SK-N-SH (cell line): ENCODE measurements at regions not wholly inside any gene's neighbourhood (a gene's known extent, or its start where the extent isn't known, plus 50 kb on each side); places are given as distances from the start of the nearest gene placed in this dataset.

Source experiments
- CTCF ChIA-PET: fragments of 300-600, 350-600 bp; formaldehyde crosslinking; extraction: SDS; loops from one replicate; lab custom pipeline; 2021; lab: Yijun Ruan, JAX
- POLR2A ChIA-PET: fragments of 350-600 bp; sonication (Branson Sonifier 250); formaldehyde crosslinking; extraction: SDS; loops from one replicate; lab custom pipeline; 2020; ENCODE audit warnings: antibody characterized with exemption, inconsistent platforms; lab: Yijun Ruan, JAX
- DNase-seq: peaks from one replicate; pipeline ENCODE4 v3.0.0; 2012
- H2AFZ ChIP-seq: fragments of 200-600 bp; sonication (generic); 2 replicates; pipeline ENCODE4 v1.8.1; 2016; ENCODE audit warnings: antibody characterized with exemption, mild to moderate bottlenecking, low read depth
- H3F3A ChIP-seq: fragments of 200-600 bp; sonication (generic); replicated peaks from 2 replicates; pipeline ENCODE3; 2016; ENCODE audit warnings: antibody characterized with exemption, mild to moderate bottlenecking; ENCODE audit not compliant: insufficient read depth
- H3K27ac ChIP-seq, 2 experiments: fragments of 200-500 bp in 1 of 2; fragments of 200-600 bp in 1 of 2; sonication (Bioruptor generic) in 1 of 2; sonication (generic), shearing (Covaris generic) in 1 of 2; 2 replicates each; pipeline versions ENCODE4 v1.5.1 to v1.6.1; 2014 to 2016; ENCODE audit warnings: low read depth in 2 of 2, inconsistent platforms in 1 of 2, low read length in 1 of 2, mild to moderate bottlenecking in 1 of 2, mixed read lengths in 1 of 2
- H3K27me3 ChIP-seq: fragments of 200-600 bp; sonication (generic), shearing (Covaris generic); 2 replicates; pipeline ENCODE4 v1.6.1; 2016; ENCODE audit warnings: mixed run types; ENCODE audit not compliant: insufficient read depth
- H3K36me3 ChIP-seq, 2 experiments: fragments of 200-500 bp in 1 of 2; fragments of 200-600 bp in 1 of 2; sonication (Bioruptor generic) in 1 of 2; sonication (generic) in 1 of 2; replicated peaks in 1 of 2; 2 replicates each; pipeline versions ENCODE3 to v1.5.1; 2014 to 2016; ENCODE audit warnings: low read length in 1 of 2, mild to moderate bottlenecking in 1 of 2; ENCODE audit not compliant: insufficient read depth in 2 of 2, control insufficient read depth in 1 of 2
- H3K4me1 ChIP-seq, 2 experiments: fragments of 200-500 bp in 1 of 2; fragments of 200-600 bp in 1 of 2; sonication (Bioruptor generic) in 1 of 2; sonication (generic), shearing (Covaris generic) in 1 of 2; 2 replicates each; pipeline versions ENCODE4 v1.5.1 to v1.6.1; 2014 to 2016; ENCODE audit warnings: low read depth in 1 of 2, low read length in 1 of 2, mixed run types in 1 of 2; ENCODE audit not compliant: insufficient read depth in 2 of 2, control insufficient read depth in 1 of 2
- H3K4me2 ChIP-seq: fragments of 200-600 bp; sonication (generic), shearing (Covaris generic); 2 replicates; pipeline ENCODE4 v1.6.1; 2017; ENCODE audit warnings: mixed run types
- H3K4me3 ChIP-seq, 2 experiments: fragments of 200-500 bp in 1 of 2; fragments of 200-600 bp in 1 of 2; sonication (Bioruptor generic) in 1 of 2; sonication (generic), shearing (Covaris generic) in 1 of 2; 2 replicates each; pipeline versions ENCODE4 v1.5.1 to v1.8.1; 2014 to 2016; ENCODE audit warnings: low read depth in 2 of 2, inconsistent platforms in 1 of 2, low read length in 1 of 2, mild to moderate bottlenecking in 1 of 2, mixed read lengths in 1 of 2, moderate library complexity in 1 of 2
- H3K79me2 ChIP-seq: fragments of 200-600 bp; sonication (generic); 2 replicates; pipeline ENCODE4 v1.8.1; 2017; ENCODE audit warnings: mild to moderate bottlenecking; ENCODE audit not compliant: insufficient read depth
- H3K9ac ChIP-seq: fragments of 200-600 bp; sonication (generic); 2 replicates; pipeline ENCODE4 v1.6.1; 2017; ENCODE audit warnings: mixed run types
- H3K9me2 ChIP-seq: fragments of 200-600 bp; sonication (generic); 2 replicates; pipeline ENCODE4 v1.6.1; 2017; ENCODE audit warnings: mixed run types
- H3K9me3 ChIP-seq: fragments of 200-600 bp; sonication (generic); 2 replicates; pipeline ENCODE4 v1.6.1; 2017; ENCODE audit warnings: mixed run types, mild to moderate bottlenecking, moderate library complexity
- H4K20me1 ChIP-seq: fragments of 200-600 bp; sonication (generic); 2 replicates; pipeline ENCODE4 v1.6.1; 2017; ENCODE audit warnings: mild to moderate bottlenecking, mixed run types; ENCODE audit not compliant: insufficient read depth
- GABPA ChIP-seq: IDR thresholded peaks from 2 replicates; pipeline ENCODE4 v1.4.0; 2012; ENCODE audit warnings: low read depth, mild to moderate bottlenecking
- GATA2 ChIP-seq: sonication (generic); formaldehyde crosslinking; IDR thresholded peaks from 2 replicates; pipeline ENCODE4 v1.5.0; 2020; ENCODE audit warnings: mild to moderate bottlenecking, missing genetic modification reagents
- MEF2A ChIP-seq: IDR thresholded peaks from 2 replicates; pipeline ENCODE4 v1.4.0; 2012; ENCODE audit warnings: low read depth, borderline replicate concordance
- NFIC ChIP-seq: IDR thresholded peaks from 2 replicates; pipeline ENCODE4 v1.4.0; 2012; ENCODE audit warnings: borderline replicate concordance
- PBX3 ChIP-seq: IDR thresholded peaks from 2 replicates; pipeline ENCODE4; 2012
- POLR2AphosphoS5 ChIP-seq: IDR thresholded peaks from 2 replicates; pipeline ENCODE4 v1.6.1; 2012; ENCODE audit warnings: low read depth, low read length
- RCOR1 ChIP-seq: fragments of 150-350 bp; IDR thresholded peaks from 2 replicates; pipeline ENCODE4 v1.6.1; 2017; ENCODE audit warnings: antibody characterized with exemption, low read length
- RXRA ChIP-seq: IDR thresholded peaks from 2 replicates; pipeline ENCODE4 v1.4.0; 2012; ENCODE audit warnings: low read depth, mild to moderate bottlenecking, borderline replicate concordance
- SIN3A ChIP-seq: IDR thresholded peaks from 2 replicates; pipeline ENCODE4 v1.6.1; 2012; ENCODE audit warnings: low read depth, mild to moderate bottlenecking, low read length, moderate library complexity, borderline replicate concordance
- SMC3 ChIP-seq: IDR thresholded peaks from 2 replicates; pipeline ENCODE4 v1.6.1; 2012; ENCODE audit warnings: low read depth, low read length, improper control_type of control experiment
- TEAD4 ChIP-seq: IDR thresholded peaks from 2 replicates; pipeline ENCODE4 v1.4.0; 2012; ENCODE audit warnings: mild to moderate bottlenecking, borderline replicate concordance; ENCODE audit not compliant: insufficient read depth
- ZBTB33 ChIP-seq: IDR thresholded peaks from 2 replicates; pipeline ENCODE4 v1.4.0; 2012; ENCODE audit warnings: low read depth, borderline replicate concordance
- WGBS: methylation state at CpG from one replicate; pipeline ENCODE4 v1.1.6; 2017; ENCODE audit warnings: low lambda C conversion rate; 5-methylcytosine and 5-hydroxymethylcytosine counted together
- TF ChIP-seq, protein P1 (sequence below): fragments of 150-350 bp; IDR thresholded peaks from 2 replicates; pipeline ENCODE4 v1.6.1; 2016; ENCODE audit warnings: mild to moderate bottlenecking, low read depth, low read length

GRCh38 chr1:229199261-229200243, 71.4 kb upstream of the RAB4A start:
- H3K4me1 ChIP-seq: peaks cover 0 to 3% of the 10 kb centered on the region in 2 experiments; a peak in 2 of 4 replicates
- H4K20me1 ChIP-seq: no peaks in the 10 kb centered on the region
- H3K79me2 ChIP-seq: no peaks in the 10 kb centered on the region
- H3K9me3 ChIP-seq: no peaks in the 10 kb centered on the region
- no peak overlapping the region for H3K9ac ChIP-seq
- POLR2A ChIA-PET: no interaction called here
- no peak overlapping the region for H3K27ac ChIP-seq
- H3K4me3 ChIP-seq: no peak overlapping the region
- TF ChIP-seq NFIC (no peak), RCOR1 (no peak), SMC3 (no peak), RXRA (no peak), MEF2A (no peak), GABPA (no peak), GATA2 (CRISPR knock-in tag) (no peak), PBX3 (no peak), SIN3A (no peak), POLR2AphosphoS5 (no peak), TEAD4 (no peak)
- TF ChIP-seq, protein P1, sequence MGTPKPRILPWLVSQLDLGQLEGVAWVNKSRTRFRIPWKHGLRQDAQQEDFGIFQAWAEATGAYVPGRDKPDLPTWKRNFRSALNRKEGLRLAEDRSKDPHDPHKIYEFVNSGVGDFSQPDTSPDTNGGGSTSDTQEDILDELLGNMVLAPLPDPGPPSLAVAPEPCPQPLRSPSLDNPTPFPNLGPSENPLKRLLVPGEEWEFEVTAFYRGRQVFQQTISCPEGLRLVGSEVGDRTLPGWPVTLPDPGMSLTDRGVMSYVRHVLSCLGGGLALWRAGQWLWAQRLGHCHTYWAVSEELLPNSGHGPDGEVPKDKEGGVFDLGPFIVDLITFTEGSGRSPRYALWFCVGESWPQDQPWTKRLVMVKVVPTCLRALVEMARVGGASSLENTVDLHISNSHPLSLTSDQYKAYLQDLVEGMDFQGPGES: no peak
- H3F3A ChIP-seq: no peaks in the 10 kb centered on the region
- no peaks in the 10 kb centered on the region for H3K9me2 ChIP-seq
- CTCF ChIA-PET: no interaction called here
- no peak for DNase-seq
- H3K4me2 ChIP-seq: no peak overlapping the region
- H2AFZ ChIP-seq: no peak overlapping the region
- 62% methylated on average over 15 of the region's 16 CpGs for WGBS
- H3K27me3 ChIP-seq: no peaks in the 10 kb centered on the region
- no peaks in the 10 kb centered on the region for H3K36me3 ChIP-seq

GRCh38 chr1:229203030-229203751, 67.7 kb upstream of the RAB4A start:
- Histone ChIP-seq H3K79me2 (no peaks in the 10 kb centered on the region), H4K20me1 (no peaks in the 10 kb centered on the region), H3F3A (no peaks in the 10 kb centered on the region), H3K9me2 (no peaks in the 10 kb centered on the region)
- WGBS: 74% methylated on average over 3 of the region's 5 CpGs
- peak; percentile 55 for DNase-seq
- CTCF ChIA-PET: interaction anchor here (1.0 to 2.9 kb wide), 2 partner anchors 24 to 422 kb away, joined by 3 to 18 read pairs; no protein-coding TSS in a partner anchor
- TF ChIP-seq GABPA: no peak
- no peak for TF ChIP-seq ZBTB33
- peak; percentile 80 for TF ChIP-seq PBX3
- TF ChIP-seq, all 33 proteins: peak for 1
- Histone ChIP-seq H3K4me1 (peaks cover 0 to 5% of the 10 kb centered on the region in 2 experiments; a peak in 2 of 4 replicates), H3K27me3 (no peaks in the 10 kb centered on the region; the same call in 1 of the 2 replicates), H2AFZ (no peak overlapping the region), H3K36me3 (no peaks in the 10 kb centered on the region), H3K9me3 (no peaks in the 10 kb centered on the region), H3K4me3 (no peak overlapping the region), H3K9ac (no peak overlapping the region), H3K27ac (no peak overlapping the region), H3K4me2 (no peak overlapping the region)
- POLR2A ChIA-PET: no interaction called here
